ENCODE measurements at regions not wholly inside any gene's neighbourhood (a gene's known extent, or its start where the extent isn't known, plus 50 kb on each side); places are given as distances from the start of the nearest gene placed in this dataset.

DNA sequence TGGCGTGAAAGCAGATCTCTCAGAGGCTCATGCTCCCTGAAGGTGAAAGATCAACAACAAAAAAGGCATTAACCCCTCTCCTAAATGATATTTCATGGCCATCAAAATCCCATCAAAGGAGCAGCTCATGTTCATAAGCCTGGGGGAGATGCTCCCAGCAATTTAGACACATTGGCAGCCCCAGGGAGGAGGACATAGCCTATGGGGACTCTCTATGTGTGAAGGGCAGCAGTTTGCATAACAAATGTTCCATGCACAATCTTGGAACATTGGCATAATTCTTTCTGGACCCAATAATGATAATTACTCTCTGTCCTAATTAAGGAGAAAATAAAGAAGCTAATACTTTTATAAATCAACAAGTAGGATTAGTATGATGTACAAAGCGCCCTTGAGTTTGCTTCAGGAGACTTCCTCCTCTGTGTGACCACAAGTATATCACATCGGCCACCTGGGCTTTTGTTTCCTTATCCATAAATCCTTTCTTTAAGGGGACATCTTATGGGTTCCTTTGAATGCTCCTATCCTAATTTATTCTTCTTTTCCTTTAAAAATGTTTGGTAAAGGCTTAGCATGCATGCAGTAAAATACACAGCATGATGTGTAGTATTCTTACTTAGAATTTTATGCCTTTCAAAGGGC, 161.9 kb upstream of the PLEKHG7 start:
- H3K9me3 Mint-ChIP-seq (ENCODE audit: unreplicated experiment) = no peaks in the 10 kb centered on the region
- no peak overlapping the region for H3K27ac Mint-ChIP-seq (ENCODE audit: unreplicated experiment)
- H3K4me3 Mint-ChIP-seq (ENCODE audit: unreplicated experiment) = no peak overlapping the region
- TF ChIP-seq CTCF (IDR thresholded peaks at IDR 0.05; ENCODE audit: unreplicated experiment) = no peak
- no peaks in the 10 kb centered on the region for H3K36me3 Mint-ChIP-seq (ENCODE audit: low read depth, unreplicated experiment)
- peaks cover 19% of the 10 kb centered on the region for H3K4me1 Mint-ChIP-seq (ENCODE audit: unreplicated experiment)
- no peak for DNase-seq (ENCODE audit: low spot score)
- no peaks in the 10 kb centered on the region for H3K27me3 Mint-ChIP-seq (ENCODE audit: unreplicated experiment)

- Mint-ChIP-seq H3K9me3 (ENCODE audit: unreplicated experiment) (no peaks in the 10 kb centered on the region), H3K27ac (ENCODE audit: unreplicated experiment) (no peak overlapping the region), H3K4me1 (ENCODE audit: unreplicated experiment) (peaks cover 21% of the 10 kb centered on the region), H3K36me3 (ENCODE audit: low read depth, unreplicated experiment) (no peaks in the 10 kb centered on the region), H3K4me3 (ENCODE audit: unreplicated experiment) (no peak overlapping the region), H3K27me3 (ENCODE audit: unreplicated experiment) (no peaks in the 10 kb centered on the region)
- no peak for DNase-seq (ENCODE audit: low spot score)
- no peak for TF ChIP-seq CTCF (IDR thresholded peaks at IDR 0.05; ENCODE audit: unreplicated experiment)
These were observed 162.6 kb upstream of the PLEKHG7 start for GRCh38 chr12:92539976-92540781.

DNA sequence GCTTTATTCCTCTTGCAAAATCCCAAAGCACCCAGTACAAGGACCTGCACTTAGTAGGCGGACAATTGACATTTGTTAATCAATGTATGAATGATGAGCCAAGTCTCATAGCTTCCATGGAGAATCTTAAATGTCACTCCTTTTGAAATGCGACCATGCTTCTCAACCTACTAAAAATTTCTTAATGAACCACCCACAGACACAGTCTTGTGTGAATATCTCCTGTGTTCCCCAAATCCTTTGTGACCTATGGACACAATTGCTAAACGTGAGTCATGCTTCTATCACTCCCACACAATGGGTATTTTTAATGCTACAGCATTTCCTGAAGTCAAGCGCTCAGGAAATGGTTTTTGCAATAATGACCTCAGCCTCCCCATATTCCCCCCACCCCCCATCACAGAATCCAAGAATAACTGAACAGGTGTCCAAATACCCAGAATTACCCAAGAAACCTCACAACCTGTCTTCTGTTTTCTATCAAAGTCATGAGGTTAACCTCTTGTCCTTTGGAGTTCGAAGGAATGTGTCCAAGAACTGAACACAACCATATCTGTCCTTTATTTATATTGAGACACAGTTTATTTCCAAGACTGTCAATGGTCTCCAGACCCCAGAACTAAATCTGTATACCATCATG, 163.6 kb upstream of the PLEKHG7 start:
- no peak overlapping the region for H3K27ac Mint-ChIP-seq (ENCODE audit: unreplicated experiment)
- H3K4me3 Mint-ChIP-seq (ENCODE audit: unreplicated experiment) = no peak overlapping the region
- no peak for TF ChIP-seq CTCF (IDR thresholded peaks at IDR 0.05; ENCODE audit: unreplicated experiment)
- no peaks in the 10 kb centered on the region for H3K27me3 Mint-ChIP-seq (ENCODE audit: unreplicated experiment)
- peaks cover 21% of the 10 kb centered on the region for H3K4me1 Mint-ChIP-seq (ENCODE audit: unreplicated experiment)
- no peaks in the 10 kb centered on the region for H3K36me3 Mint-ChIP-seq (ENCODE audit: low read depth, unreplicated experiment)
- no peak for DNase-seq (ENCODE audit: low spot score)
- no peaks in the 10 kb centered on the region for H3K9me3 Mint-ChIP-seq (ENCODE audit: unreplicated experiment)

- H3K9me3 Mint-ChIP-seq (ENCODE audit: unreplicated experiment) = no peaks in the 10 kb centered on the region
- TF ChIP-seq CTCF (IDR thresholded peaks at IDR 0.05; ENCODE audit: unreplicated experiment) = no peak
- H3K27ac Mint-ChIP-seq (ENCODE audit: unreplicated experiment) = no peak overlapping the region
- DNase-seq (ENCODE audit: low spot score) = no peak
- H3K27me3 Mint-ChIP-seq (ENCODE audit: unreplicated experiment) = peaks cover 2% of the 10 kb centered on the region
- H3K4me3 Mint-ChIP-seq (ENCODE audit: unreplicated experiment) = no peak overlapping the region
- no peaks in the 10 kb centered on the region for H3K36me3 Mint-ChIP-seq (ENCODE audit: low read depth, unreplicated experiment)
- H3K4me1 Mint-ChIP-seq (ENCODE audit: unreplicated experiment) = peaks cover 21% of the 10 kb centered on the region
These were observed 165.4 kb upstream of the PLEKHG7 start for GRCh38 chr12:92537290-92537960.
